Stimulated activated naive CD8-positive, alpha-beta T cell treated with anti-CD3 and anti-CD28 coated beads, Interleukin-15, amount 100 ng/mL, for 72 hours (primary cell): ENCODE measurements at regions not wholly inside any gene's neighbourhood (a gene's known extent, or its start where the extent isn't known, plus 50 kb on each side); places are given as distances from the start of the nearest gene placed in this dataset.
"Not testable (repeated sequence)": the region's sequence is repeated elsewhere in the genome, so short reads cannot be mapped to it uniquely, and the experiment has no call there.

ENCODE experiments used
- ATAC-seq: fragments of 150-1000 bp; cut with Tn5 transposase; 2 replicates; pipeline ENCODE4 v1.10.0; 2021; ENCODE audit warnings: mild to moderate bottlenecking, moderate library complexity
- DNase-seq, 2 donors: peaks; one replicate each; pipeline ENCODE4 v3.0.0; 2021 to 2022
- H3K27ac Mint-ChIP-seq, 2 donors: one replicate each; pipeline ENCODE4 v1.8.0; 2022; ENCODE audit warnings: mild to moderate bottlenecking in 2 of 2, mixed read lengths in 2 of 2, moderate library complexity in 2 of 2
- H3K27me3 Mint-ChIP-seq: one replicate; pipeline ENCODE4 v1.8.0; 2022; ENCODE audit warnings: mixed read lengths
- H3K4me1 Mint-ChIP-seq: one replicate; pipeline ENCODE4 v1.8.0; 2022; ENCODE audit warnings: mild to moderate bottlenecking, mixed read lengths
- H3K4me3 Mint-ChIP-seq, 2 donors: one replicate each; pipeline ENCODE4 v1.8.0; 2022; ENCODE audit warnings: mild to moderate bottlenecking in 2 of 2, mixed read lengths in 2 of 2, moderate library complexity in 1 of 2
- H3K9me3 Mint-ChIP-seq, 2 donors: one replicate each; pipeline ENCODE4 v1.8.0; 2022; ENCODE audit warnings: mixed read lengths in 2 of 2

DNA sequence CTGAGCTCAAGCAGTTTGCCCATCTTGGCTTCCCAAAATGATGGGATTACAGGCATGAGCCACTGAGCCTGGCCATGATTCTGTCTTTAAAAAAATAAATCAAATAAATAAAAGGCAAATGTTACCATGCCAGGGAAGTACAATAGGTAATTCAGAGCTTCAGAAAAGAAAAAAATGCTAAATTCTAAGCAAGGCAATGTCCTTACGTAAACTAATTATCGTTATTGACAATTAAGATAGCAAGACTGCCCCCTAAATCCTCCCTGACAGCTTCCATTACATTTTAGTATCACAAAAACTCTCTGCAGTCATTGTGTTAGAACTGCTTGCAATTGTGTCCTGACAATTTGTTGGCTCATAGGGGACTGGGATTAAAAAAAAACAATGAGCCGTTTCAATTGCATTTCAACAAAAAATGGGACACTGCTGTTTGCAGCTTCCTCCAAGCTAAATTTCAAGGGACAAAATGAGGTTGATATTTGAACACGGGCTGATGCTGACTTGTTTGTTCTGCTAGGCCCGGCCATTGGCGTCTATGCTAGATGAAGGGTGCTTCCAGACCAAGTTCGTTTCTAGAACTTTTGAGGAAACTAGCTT is 88.9 kb downstream of the MOGAT1 start:
- ATAC-seq (no peak), DNase-seq (no peak)
- H3K4me1 Mint-ChIP-seq = no peaks in the 10 kb centered on the region
- H3K27me3 Mint-ChIP-seq = no peaks in the 10 kb centered on the region
- no peak overlapping the region for H3K4me3 Mint-ChIP-seq
- H3K27ac Mint-ChIP-seq = no peak overlapping the region
- no peaks in the 10 kb centered on the region for H3K9me3 Mint-ChIP-seq

- H3K4me1 Mint-ChIP-seq = no peaks in the 10 kb centered on the region
- no peak overlapping the region for H3K27ac Mint-ChIP-seq
- H3K27me3 Mint-ChIP-seq = no peaks in the 10 kb centered on the region
- no peak for ATAC-seq
- no peak for DNase-seq
- no peak overlapping the region for H3K4me3 Mint-ChIP-seq
- no peaks in the 10 kb centered on the region for H3K9me3 Mint-ChIP-seq
Measured at GRCh38 chr2:222761888-222762287, 90.4 kb downstream of the MOGAT1 start.

DNA sequence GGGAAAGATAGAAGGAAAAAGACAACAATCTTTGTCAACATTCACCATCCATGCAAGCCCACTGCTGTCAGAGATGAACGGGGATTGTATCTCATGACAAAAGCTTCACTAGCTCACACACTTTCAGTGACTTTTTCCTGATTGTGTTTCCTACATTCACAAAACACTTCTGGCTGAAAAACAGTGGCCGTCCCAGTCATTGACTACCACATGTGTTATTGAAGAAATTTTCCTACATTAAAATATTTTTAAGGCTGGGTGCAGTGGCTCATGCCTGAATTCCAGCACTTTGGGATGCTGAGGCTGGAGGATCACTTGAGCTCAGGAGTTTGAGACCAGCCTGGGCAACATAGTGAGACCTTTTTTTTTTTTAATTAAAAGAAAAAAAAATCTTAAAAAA is 90.9 kb downstream of the MOGAT1 start:
- H3K27me3 Mint-ChIP-seq = peaks cover under 1% of the 10 kb centered on the region

DNA sequence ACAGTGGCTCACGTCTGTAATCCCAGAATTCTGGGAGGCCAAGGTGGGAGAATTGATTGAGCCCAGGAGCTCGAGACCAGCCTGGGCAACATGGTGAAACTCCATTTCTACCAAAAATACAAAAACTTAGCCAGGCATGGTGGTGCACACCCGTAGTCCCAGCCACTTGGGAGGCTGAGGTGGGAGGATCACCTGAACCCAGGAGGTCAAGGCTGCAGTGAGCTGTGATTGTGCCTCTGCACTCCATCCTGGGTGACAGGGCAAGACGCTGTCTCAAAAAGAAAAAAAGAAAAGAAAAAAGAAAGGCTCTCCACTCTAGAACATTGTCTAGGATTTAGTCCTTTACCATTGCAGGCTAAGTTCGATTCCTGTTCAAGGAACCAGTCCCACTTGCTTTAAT is 94.4 kb downstream of the MOGAT1 start:
- not testable (repeated sequence) for H3K27ac Mint-ChIP-seq, DNase-seq, ATAC-seq, H3K4me1 Mint-ChIP-seq, H3K4me3 Mint-ChIP-seq, H3K9me3 Mint-ChIP-seq
- H3K27me3 Mint-ChIP-seq = peaks cover 10% of the 10 kb centered on the region

More for the DNA sequence above, 90.9 kb downstream of the MOGAT1 start:
- ATAC-seq (no peak), DNase-seq (no peak)
- H3K9me3 Mint-ChIP-seq = no peaks in the 10 kb centered on the region
- H3K4me3 Mint-ChIP-seq = no peak overlapping the region
- H3K27ac Mint-ChIP-seq = no peak overlapping the region
- H3K4me1 Mint-ChIP-seq = no peaks in the 10 kb centered on the region

DNA sequence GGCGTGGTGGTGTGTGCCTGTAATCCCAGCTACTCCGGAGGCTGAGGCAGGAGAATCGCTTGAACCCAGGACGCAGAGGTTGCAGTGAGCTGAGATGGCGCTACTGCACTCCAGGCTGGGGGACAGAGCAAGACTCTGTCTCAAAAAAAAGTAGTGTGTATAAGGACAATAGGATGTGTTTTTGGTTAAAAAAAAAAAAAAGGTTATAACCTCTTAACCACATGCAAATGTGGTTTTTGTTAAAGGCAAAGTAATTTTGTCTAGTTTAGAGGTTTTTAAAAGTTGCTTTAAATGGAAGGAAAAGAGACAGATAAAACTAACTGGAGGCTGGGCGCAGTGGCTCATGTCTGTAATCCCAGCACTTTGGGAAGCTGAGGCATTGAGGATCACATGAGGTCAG is 92.8 kb upstream of the ACSL3 start:
- H3K4me1 Mint-ChIP-seq, H3K27ac Mint-ChIP-seq, H3K4me3 Mint-ChIP-seq, DNase-seq, H3K9me3 Mint-ChIP-seq, ATAC-seq: not testable (repeated sequence)
- peaks cover 10% of the 10 kb centered on the region for H3K27me3 Mint-ChIP-seq

- no peak overlapping the region for H3K4me3 Mint-ChIP-seq
- ATAC-seq = no peak
Measured at GRCh38 chr2:222769446-222769845, 91.4 kb upstream of the ACSL3 start.

DNA sequence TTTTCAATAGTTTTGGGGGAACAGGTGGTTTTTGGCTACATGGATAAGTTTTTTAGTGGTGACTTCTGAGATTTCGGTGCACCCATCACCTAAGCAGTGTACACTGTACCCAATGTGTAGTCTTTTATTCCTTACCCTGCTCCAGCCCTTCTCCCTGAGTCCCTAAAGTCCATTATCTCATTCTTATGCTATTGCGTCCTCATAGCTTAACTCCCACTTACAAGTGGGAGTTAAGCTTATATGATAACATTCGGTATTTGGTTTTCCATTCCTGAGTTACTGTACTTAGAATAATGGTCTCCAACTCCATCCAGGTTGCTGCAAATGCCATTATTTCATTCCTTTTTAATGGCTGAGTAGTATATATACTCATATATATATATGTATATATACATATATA is 90.9 kb upstream of the ACSL3 start:
- Mint-ChIP-seq H3K4me3 (no peak overlapping the region), H3K9me3 (no peaks in the 10 kb centered on the region), H3K4me1 (peaks cover 5% of the 10 kb centered on the region), H3K27me3 (peaks cover 10% of the 10 kb centered on the region), H3K27ac (no peak overlapping the region)
- ATAC-seq (no peak), DNase-seq (no peak)

More at GRCh38 chr2:222769446-222769845, 91.4 kb upstream of the ACSL3 start:
- peaks cover 10% of the 10 kb centered on the region for H3K27me3 Mint-ChIP-seq
- H3K4me1 Mint-ChIP-seq = peaks cover 5% of the 10 kb centered on the region
- no peak for DNase-seq
- peak overlapping the region in 1 of 2 donors; percentile 3 for H3K27ac Mint-ChIP-seq
- no peaks in the 10 kb centered on the region for H3K9me3 Mint-ChIP-seq

GRCh38 chr2:222771832-222772231 is 89.0 kb upstream of the ACSL3 start:
- DNase-seq (no peak), ATAC-seq (no peak)
- no peak overlapping the region for H3K4me3 Mint-ChIP-seq
- H3K9me3 Mint-ChIP-seq = no peaks in the 10 kb centered on the region
- H3K27ac Mint-ChIP-seq = no peak overlapping the region
- H3K4me1 Mint-ChIP-seq = peaks cover 5% of the 10 kb centered on the region
- H3K27me3 Mint-ChIP-seq = peaks cover 10% of the 10 kb centered on the region

DNA sequence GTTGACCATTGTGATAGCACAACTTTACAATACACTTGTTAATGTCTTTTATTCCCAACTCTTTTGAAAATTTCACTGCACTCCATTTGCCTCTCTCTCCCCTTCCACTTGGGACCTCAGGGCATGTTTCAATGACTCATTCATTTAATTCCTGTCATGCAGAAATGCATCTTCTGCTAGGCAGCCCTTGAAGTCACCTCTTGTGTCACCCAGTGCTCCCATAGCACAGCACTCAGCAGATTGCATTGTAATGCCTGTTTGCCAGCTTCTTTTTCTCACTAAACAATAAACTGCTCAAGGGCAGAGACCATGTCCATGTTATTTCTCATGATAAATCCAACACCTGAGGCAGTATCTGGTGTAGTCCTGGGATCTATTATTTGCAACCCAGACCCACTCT is 85.9 kb upstream of the ACSL3 start:
- H3K4me1 Mint-ChIP-seq = no peaks in the 10 kb centered on the region
- no peak overlapping the region for H3K4me3 Mint-ChIP-seq
- no peaks in the 10 kb centered on the region for H3K9me3 Mint-ChIP-seq
- H3K27me3 Mint-ChIP-seq = no peaks in the 10 kb centered on the region
- no peak overlapping the region for H3K27ac Mint-ChIP-seq
- DNase-seq (no peak), ATAC-seq (no peak)

GRCh38 chr2:222776792-222777191 is 84.0 kb upstream of the ACSL3 start:
- no peak for ATAC-seq

GRCh38 chr2:222778400-222778799 is 82.4 kb upstream of the ACSL3 start:
- peaks cover 3 to 10% of the 10 kb centered on the region in 2 donors for H3K9me3 Mint-ChIP-seq
- ATAC-seq (no peak), DNase-seq (no peak)
- no peaks in the 10 kb centered on the region for H3K4me1 Mint-ChIP-seq
- H3K27ac Mint-ChIP-seq = no peak overlapping the region
- H3K4me3 Mint-ChIP-seq = no peak overlapping the region
- H3K27me3 Mint-ChIP-seq = peaks cover 7% of the 10 kb centered on the region

More at GRCh38 chr2:222776792-222777191, 84.0 kb upstream of the ACSL3 start:
- no peak for DNase-seq
- peaks cover 7% of the 10 kb centered on the region for H3K27me3 Mint-ChIP-seq
- no peak overlapping the region for H3K27ac Mint-ChIP-seq
- H3K9me3 Mint-ChIP-seq = peaks cover 3 to 10% of the 10 kb centered on the region in 2 donors
- no peak overlapping the region for H3K4me3 Mint-ChIP-seq
- no peaks in the 10 kb centered on the region for H3K4me1 Mint-ChIP-seq

DNA sequence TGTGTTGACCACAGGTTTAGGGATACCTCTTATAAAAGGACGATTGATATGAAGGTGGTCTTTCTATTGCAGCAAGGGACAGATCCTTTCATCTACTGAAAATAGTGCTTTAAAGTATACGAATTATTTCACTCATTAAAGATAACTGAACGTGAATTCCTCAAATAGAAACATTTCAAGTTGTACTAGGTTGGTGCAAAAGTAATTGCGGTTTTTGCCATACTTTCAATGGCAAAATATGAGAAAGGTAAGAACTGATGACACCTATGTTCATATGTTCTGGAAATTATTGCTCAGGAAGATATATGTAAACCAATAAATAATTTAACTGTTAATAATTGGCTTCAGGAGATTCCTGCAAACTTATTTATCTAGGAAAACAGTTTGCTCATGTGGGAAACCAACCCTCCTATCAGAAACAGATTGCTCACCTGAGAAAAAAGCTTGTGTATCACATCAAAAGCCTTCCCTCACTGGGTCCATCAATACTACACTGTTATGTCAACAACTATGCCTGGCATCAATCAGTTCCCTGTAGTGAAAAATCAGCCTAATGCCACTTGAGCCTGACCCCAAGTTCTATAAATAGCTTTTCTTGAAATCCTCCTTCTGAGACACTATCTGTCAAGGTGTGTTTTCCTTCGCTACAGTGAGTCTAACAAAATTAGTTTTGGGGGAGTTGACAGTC is 81.5 kb upstream of the ACSL3 start:
- Mint-ChIP-seq H3K4me3 (no peak overlapping the region), H3K4me1 (no peaks in the 10 kb centered on the region), H3K9me3 (peaks cover 3 to 10% of the 10 kb centered on the region in 2 donors), H3K27ac (no peak overlapping the region), H3K27me3 (peaks cover 7% of the 10 kb centered on the region)
- no peak for ATAC-seq
- DNase-seq = no peak

DNA sequence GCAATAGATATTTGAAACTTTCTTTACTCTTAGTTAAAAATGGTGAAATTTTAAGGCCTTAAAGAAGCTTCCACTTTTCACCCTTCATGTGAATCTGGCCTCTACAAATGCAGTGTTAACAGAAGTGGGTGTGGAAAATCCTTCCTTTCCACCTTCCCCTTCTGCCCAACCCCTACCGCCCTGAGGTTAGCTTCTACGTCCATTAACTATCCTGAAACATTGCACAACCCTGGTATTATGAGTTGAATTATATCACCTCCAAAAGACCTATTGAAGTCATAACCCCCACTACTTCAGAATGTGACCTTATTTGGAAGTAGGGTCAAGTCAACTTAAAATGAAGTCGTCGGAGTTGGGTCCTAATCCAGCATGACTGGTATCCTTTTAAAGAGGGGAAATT is 80.8 kb upstream of the ACSL3 start:
- Mint-ChIP-seq H3K4me3 (no peak overlapping the region), H3K27ac (no peak overlapping the region), H3K9me3 (peaks cover 3 to 10% of the 10 kb centered on the region in 2 donors), H3K27me3 (peaks cover 7% of the 10 kb centered on the region), H3K4me1 (no peaks in the 10 kb centered on the region)
- DNase-seq (no peak), ATAC-seq (no peak)

DNA sequence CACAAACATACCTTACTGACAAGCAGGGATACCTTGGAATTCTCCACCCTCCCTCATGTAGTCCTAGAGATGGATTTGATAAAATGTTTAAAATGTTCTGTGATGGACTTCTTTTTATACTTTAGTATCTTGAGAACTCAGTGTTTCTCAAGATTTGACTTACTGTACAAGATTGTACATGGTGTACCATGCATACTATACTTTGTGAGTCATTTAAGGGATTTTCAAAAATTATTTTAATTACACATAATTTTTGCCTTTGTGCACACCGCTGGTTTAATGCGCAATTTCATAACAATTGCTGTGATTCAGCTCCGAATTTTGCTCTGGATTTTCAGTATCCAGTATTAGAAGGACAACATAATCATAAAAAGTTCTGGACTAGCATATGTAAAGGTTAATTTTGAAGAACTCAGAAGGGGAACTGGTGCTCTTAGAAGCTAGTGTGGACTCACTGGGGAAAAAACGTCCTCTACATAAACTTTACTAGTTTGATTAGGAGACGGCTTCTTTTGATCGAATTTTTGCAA is 78.6 kb upstream of the ACSL3 start:
- Mint-ChIP-seq H3K9me3 (peaks cover 3 to 10% of the 10 kb centered on the region in 2 donors), H3K27me3 (peaks cover 7% of the 10 kb centered on the region), H3K4me3 (no peak overlapping the region), H3K4me1 (no peaks in the 10 kb centered on the region), H3K27ac (no peak overlapping the region)
- DNase-seq (no peak), ATAC-seq (no peak)

DNA sequence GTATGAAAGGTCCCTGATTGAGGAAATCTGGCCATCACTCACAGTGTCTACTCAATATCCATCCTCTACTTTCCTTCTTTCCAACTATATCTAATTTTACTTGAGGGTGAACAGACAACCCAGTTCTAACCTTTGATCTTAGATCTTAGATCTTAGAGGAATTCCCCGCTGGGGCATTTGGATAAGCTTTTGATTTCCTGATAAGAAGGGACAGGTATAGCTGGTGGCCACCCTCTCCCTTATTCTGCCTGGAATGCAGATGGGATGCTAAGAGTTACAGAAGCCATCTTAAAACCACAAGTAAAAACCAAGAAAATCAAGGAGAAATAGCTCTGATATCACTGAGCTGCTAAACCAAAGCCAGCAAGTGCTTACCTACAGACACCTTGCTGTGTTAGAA is 77.2 kb upstream of the ACSL3 start:
- no peak for ATAC-seq
- Mint-ChIP-seq H3K4me1 (no peaks in the 10 kb centered on the region), H3K9me3 (peaks cover 3 to 10% of the 10 kb centered on the region in 2 donors), H3K27ac (no peak overlapping the region), H3K27me3 (peaks cover 7% of the 10 kb centered on the region), H3K4me3 (no peak overlapping the region)
- DNase-seq = no peak

- H3K4me1 Mint-ChIP-seq = peaks cover 27% of the 10 kb centered on the region
- H3K4me3 Mint-ChIP-seq = no peak overlapping the region
- DNase-seq = no peak
- H3K27ac Mint-ChIP-seq = peak overlapping the region in 1 of 2 donors; percentile 75
- no peak for ATAC-seq
- no peaks in the 10 kb centered on the region for H3K27me3 Mint-ChIP-seq
- H3K9me3 Mint-ChIP-seq = no peaks in the 10 kb centered on the region
Measured at GRCh38 chr2:222790932-222791331, 69.9 kb upstream of the ACSL3 start.
